PC-3 (cell line): ENCODE measurements at regions not wholly inside any gene's neighbourhood (a gene's known extent, or its start where the extent isn't known, plus 50 kb on each side); places are given as distances from the start of the nearest gene placed in this dataset.
"Not testable (repeated sequence)": the region's sequence is repeated elsewhere in the genome, so short reads cannot be mapped to it uniquely, and the experiment has no call there.

Experiments used
- ATAC-seq: fragments of 200-7000 bp; cut with Tn5 transposase; 2 replicates; pipeline ENCODE4 v1.9.1; 2020; ENCODE audit warnings: mild to moderate bottlenecking, moderate library complexity
- BruUV-seq: library from RNA; stranded (reverse); fragments of 400-500 nt; replicated peaks from 2 replicates; lab custom pipeline; 2021; lab: Mats Ljungman, UMichigan
- CTCF ChIA-PET: fragments of 300-600 bp; sonication (Branson Sonifier 250); formaldehyde crosslinking; loops from one replicate; lab custom pipeline; 2022; ENCODE audit warnings: antibody characterized with exemption; lab: Charles Lee
- POLR2A ChIA-PET: fragments of 300-600 bp; sonication (Branson Sonifier 250); formaldehyde crosslinking; loops from one replicate; lab custom pipeline; 2022; ENCODE audit warnings: antibody characterized with exemption; ENCODE audit not compliant: unreplicated experiment; lab: Charles Lee
- DNase-seq: peaks from one replicate; pipeline ENCODE4 v3.0.0-alpha.2; 2015
- H2AFZ ChIP-seq: fragments of 300-600 bp; sonication (generic); 2 replicates; pipeline ENCODE4 v1.6.0; 2016; ENCODE audit warnings: antibody characterized with exemption, low read length
- H3F3A ChIP-seq: fragments of 300-600 bp; sonication (generic); one replicate; pipeline ENCODE4 v1.6.0; 2017; ENCODE audit warnings: antibody characterized with exemption, low read length, control low read depth, mild to moderate bottlenecking; ENCODE audit not compliant: unreplicated experiment
- H3K27ac ChIP-seq: fragments of 300-600 bp; sonication (generic); 2 replicates; pipeline ENCODE4 v1.5.1; 2016; ENCODE audit warnings: mild to moderate bottlenecking, low read length
- H3K27me3 ChIP-seq: fragments of 300-600 bp; sonication (generic); 2 replicates; pipeline ENCODE4 v1.6.1; 2016; ENCODE audit warnings: low read length, mixed read lengths
- H3K36me3 ChIP-seq: fragments of 300-600 bp; sonication (generic); 2 replicates; pipeline ENCODE4 v1.6.1; 2016; ENCODE audit warnings: low read depth, mixed run types, low read length, mixed read lengths
- H3K4me1 ChIP-seq: fragments of 300-600 bp; sonication (generic); 2 replicates; pipeline ENCODE4 v1.5.1; 2016; ENCODE audit warnings: low read length; ENCODE audit not compliant: insufficient read depth
- H3K4me2 ChIP-seq: fragments of 300-600 bp; sonication (generic); 2 replicates; pipeline ENCODE4 v1.6.0; 2016; ENCODE audit warnings: low read length
- H3K4me3 ChIP-seq: fragments of 300-600 bp; sonication (generic); 2 replicates; pipeline ENCODE4 v1.5.1; 2016; ENCODE audit warnings: mild to moderate bottlenecking, low read length, mixed read lengths
- H3K79me2 ChIP-seq: fragments of 300-600 bp; sonication (generic); 2 replicates; pipeline ENCODE4 v1.6.1; 2017; ENCODE audit warnings: low read length, mixed read lengths
- H3K9ac ChIP-seq: fragments of 300-600 bp; sonication (generic); 2 replicates; pipeline ENCODE4 v1.6.0; 2016; ENCODE audit warnings: mild to moderate bottlenecking, low read length
- H3K9me2 ChIP-seq: fragments of 300-600 bp; sonication (generic); replicated peaks from 2 replicates; pipeline ENCODE4 v1.6.1; 2016; ENCODE audit warnings: mixed run types, low read length, mixed read lengths
- H3K9me3 ChIP-seq: fragments of 300-600 bp; sonication (generic); 2 replicates; pipeline ENCODE4 v1.6.1; 2016; ENCODE audit warnings: low read length, mixed read lengths
- H4K20me1 ChIP-seq: fragments of 300-600 bp; sonication (generic); 2 replicates; pipeline ENCODE4 v1.6.1; 2016; ENCODE audit warnings: low read length, mixed read lengths
- CTCF ChIP-seq: fragments of 300-600 bp; sonication (generic); conservative IDR thresholded peaks from 2 replicates; pipeline ENCODE4 v1.5.1; 2017; ENCODE audit warnings: antibody characterized with exemption, low read depth, mild to moderate bottlenecking, low read length
- EZH2 ChIP-seq: fragments of 300-600 bp; sonication (generic); IDR thresholded peaks from one replicate; pipeline ENCODE4 v1.6.1; 2017; ENCODE audit warnings: antibody characterized with exemption, mild to moderate bottlenecking, low read length; ENCODE audit not compliant: unreplicated experiment
- EZH2phosphoT487 ChIP-seq: fragments of 300-600 bp; sonication (generic); IDR thresholded peaks from 2 replicates; pipeline ENCODE4 v1.6.1; 2018; ENCODE audit warnings: mild to moderate bottlenecking, antibody characterized with exemption, low read length, borderline replicate concordance
- intact Hi-C: fragments of 100-400 bp; cut with micrococcal nuclease; formaldehyde crosslinking; loops from 2 replicates; pipeline ENCODE4 v1.9.0; 2023

GRCh38 chr5:50343715-50344114 is 97.4 kb downstream of the EMB start:
- ChIA-PET POLR2A (no interaction called here), CTCF (no interaction called here)

GRCh38 chr5:50340757-50341156 is 100.3 kb downstream of the EMB start:
- CTCF ChIA-PET = no interaction called here
- POLR2A ChIA-PET = no interaction called here
- H3K27me3 ChIP-seq = no peaks in the 10 kb centered on the region
- H3K27ac ChIP-seq = no peak overlapping the region
- H3K79me2 ChIP-seq = no peaks in the 10 kb centered on the region
- H3K4me1 ChIP-seq = no peaks in the 10 kb centered on the region
- BruUV-seq = no TSS peak
- H3K4me2 ChIP-seq = no peak overlapping the region
- H4K20me1 ChIP-seq = no peaks in the 10 kb centered on the region
- H3K9ac ChIP-seq = no peak overlapping the region
- no peak overlapping the region for H3K4me3 ChIP-seq
- H3K36me3 ChIP-seq = no peaks in the 10 kb centered on the region
- no peak for TF ChIP-seq EZH2
- no peak for TF ChIP-seq CTCF
- TF ChIP-seq EZH2phosphoT487 = no peak
- DNase-seq (no peak), ATAC-seq (no peak)
- H3K9me2 ChIP-seq = no peaks in the 10 kb centered on the region
- intact Hi-C loops = no loop called here
- H3K9me3 ChIP-seq = no peaks in the 10 kb centered on the region
- H2AFZ ChIP-seq = no peak overlapping the region
- no peaks in the 10 kb centered on the region for H3F3A ChIP-seq

More at GRCh38 chr5:50343715-50344114, 97.4 kb downstream of the EMB start:
- Histone ChIP-seq H3K36me3 (no peaks in the 10 kb centered on the region), H3K9ac (no peak overlapping the region), H4K20me1 (no peaks in the 10 kb centered on the region), H2AFZ (no peak overlapping the region), H3K9me3 (no peaks in the 10 kb centered on the region), H3F3A (no peaks in the 10 kb centered on the region), H3K4me2 (no peak overlapping the region), H3K4me3 (no peak overlapping the region), H3K79me2 (no peaks in the 10 kb centered on the region), H3K27me3 (no peaks in the 10 kb centered on the region), H3K4me1 (no peaks in the 10 kb centered on the region), H3K9me2 (no peaks in the 10 kb centered on the region), H3K27ac (no peak overlapping the region)
- DNase-seq (no peak), ATAC-seq (no peak)
- intact Hi-C loops = no loop called here
- TF ChIP-seq EZH2 (no peak), EZH2phosphoT487 (no peak), CTCF (no peak)
- BruUV-seq = no TSS peak

- H3K27ac ChIP-seq, H3K9ac ChIP-seq, BruUV-seq, H3K79me2 ChIP-seq, H3K4me2 ChIP-seq, H3K4me1 ChIP-seq, intact Hi-C loops, H3K4me3 ChIP-seq, H3K27me3 ChIP-seq, H2AFZ ChIP-seq, CTCF ChIA-PET, H3K9me3 ChIP-seq, H3K9me2 ChIP-seq, H3K36me3 ChIP-seq, POLR2A ChIA-PET, DNase-seq, ATAC-seq, H4K20me1 ChIP-seq, H3F3A ChIP-seq: not testable (repeated sequence)
Measured at GRCh38 chr5:50330633-50331032, 110.5 kb downstream of the EMB start.
